H9 (cell line): ENCODE measurements at regions not wholly inside any gene's neighbourhood (a gene's known extent, or its start where the extent isn't known, plus 50 kb on each side); places are given as distances from the start of the nearest gene placed in this dataset.

Experiments
- DNase-seq: peaks from one replicate; pipeline ENCODE4 v3.0.0-alpha.2; 2017
- H2AFZ ChIP-seq: one replicate; pipeline ENCODE4 v1.6.1; 2013; ENCODE audit warnings: mild to moderate bottlenecking, low read length, control low read depth, moderate library complexity
- H2AK5ac ChIP-seq: 2 replicates; pipeline ENCODE4 v1.6.1; 2013; ENCODE audit warnings: low read length, control low read depth, mixed read lengths; ENCODE audit not compliant: insufficient read length
- H2BK120ac ChIP-seq: one replicate; pipeline ENCODE4 v1.6.1; 2013; ENCODE audit warnings: low read depth, mild to moderate bottlenecking, low read length, control low read depth, inconsistent platforms; ENCODE audit not compliant: poor library complexity, severe bottlenecking
- H2BK12ac ChIP-seq: 2 replicates; pipeline ENCODE4 v1.6.1; 2013; ENCODE audit warnings: low read length, control low read depth, mixed read lengths, low read depth; ENCODE audit not compliant: insufficient read length
- H2BK15ac ChIP-seq: 2 replicates; pipeline ENCODE4 v1.6.1; 2013; ENCODE audit warnings: low read depth, low read length, control low read depth
- H2BK20ac ChIP-seq: one replicate; pipeline ENCODE4 v1.6.1; 2013; ENCODE audit warnings: low read depth, mild to moderate bottlenecking, low read length, control low read depth, inconsistent platforms; ENCODE audit not compliant: poor library complexity, severe bottlenecking
- H2BK5ac ChIP-seq: 2 replicates; pipeline ENCODE4 v1.6.1; 2013; ENCODE audit warnings: low read length, control low read depth, mixed read lengths; ENCODE audit not compliant: insufficient read length
- H3K14ac ChIP-seq: 2 replicates; pipeline ENCODE4 v1.6.1; 2013; ENCODE audit warnings: low read length, control low read depth; ENCODE audit not compliant: insufficient read depth
- H3K18ac ChIP-seq: 2 replicates; pipeline ENCODE4 v1.6.1; 2013; ENCODE audit warnings: low read depth, mild to moderate bottlenecking, mixed read lengths, low read length, control low read depth; ENCODE audit not compliant: insufficient read length
- H3K23ac ChIP-seq: 2 replicates; pipeline ENCODE4 v1.6.1; 2013; ENCODE audit warnings: low read length, control low read depth, mixed read lengths, low read depth; ENCODE audit not compliant: insufficient read length
- H3K23me2 ChIP-seq: 2 replicates; pipeline ENCODE4 v1.6.1; 2013; ENCODE audit warnings: low read depth, mild to moderate bottlenecking, mixed read lengths, low read length, control low read depth; ENCODE audit not compliant: insufficient read length, poor library complexity, severe bottlenecking
- H3K27ac ChIP-seq: 2 replicates; pipeline ENCODE4 v1.5.1; 2013; ENCODE audit warnings: low read length, control low read depth, mixed read lengths, low read depth; ENCODE audit not compliant: insufficient read length
- H3K27me3 ChIP-seq: 2 replicates; pipeline ENCODE4 v1.6.1; 2013; ENCODE audit warnings: low read length, control low read depth, inconsistent platforms; ENCODE audit not compliant: insufficient read depth
- H3K4ac ChIP-seq: 2 replicates; pipeline ENCODE4 v1.6.1; 2013; ENCODE audit warnings: low read depth, mild to moderate bottlenecking, control low read depth, inconsistent platforms, low read length, moderate library complexity
- H3K4me1 ChIP-seq: 2 replicates; pipeline ENCODE4 v1.6.1; 2013; ENCODE audit warnings: low read length, control low read depth, inconsistent platforms; ENCODE audit not compliant: insufficient read depth
- H3K4me2 ChIP-seq: 2 replicates; pipeline ENCODE4 v1.6.1; 2013; ENCODE audit warnings: low read length, control low read depth, mixed read lengths; ENCODE audit not compliant: insufficient read length, insufficient read depth
- H3K56ac ChIP-seq: 2 replicates; pipeline ENCODE4 v1.6.1; 2013; ENCODE audit warnings: low read depth, mild to moderate bottlenecking, mixed read lengths, low read length, control low read depth; ENCODE audit not compliant: insufficient read length
- H3K79me1 ChIP-seq: 2 replicates; pipeline ENCODE4 v1.6.1; 2013; ENCODE audit warnings: low read depth, mild to moderate bottlenecking, moderate library complexity, low read length, control low read depth, inconsistent platforms; ENCODE audit not compliant: insufficient read depth, poor library complexity, severe bottlenecking
- H3K79me2 ChIP-seq: 2 replicates; pipeline ENCODE4 v1.6.1; 2013; ENCODE audit warnings: low read length, control low read depth, inconsistent platforms; ENCODE audit not compliant: insufficient read depth
- H3K9ac ChIP-seq: 2 replicates; pipeline ENCODE4 v1.6.1; 2013; ENCODE audit warnings: low read length, control low read depth, mixed read lengths; ENCODE audit not compliant: insufficient read length; ENCODE audit errors: extremely low read depth
- H3K9me3 ChIP-seq: one replicate; pipeline ENCODE4 v1.6.1; 2013; ENCODE audit warnings: low read depth, low read length, inconsistent platforms; ENCODE audit not compliant: control insufficient read depth
- H3T11ph ChIP-seq: one replicate; pipeline ENCODE4 v1.6.1; 2013; ENCODE audit warnings: mild to moderate bottlenecking, low read length, control low read depth, inconsistent platforms
- H4K20me1 ChIP-seq: one replicate; pipeline ENCODE4 v1.6.1; 2013; ENCODE audit not compliant: control insufficient read depth, insufficient read length, insufficient read depth
- H4K5ac ChIP-seq: 2 replicates; pipeline ENCODE4 v1.6.1; 2013; ENCODE audit warnings: low read depth, mild to moderate bottlenecking, mixed read lengths, low read length, control low read depth; ENCODE audit not compliant: insufficient read length
- H4K8ac ChIP-seq: replicated peaks from 2 replicates; pipeline ENCODE4 v1.6.1; 2013; ENCODE audit warnings: low read length, control low read depth, mixed read lengths, low read depth; ENCODE audit not compliant: insufficient read length
- H4K91ac ChIP-seq: 2 replicates; pipeline ENCODE4 v1.6.1; 2013; ENCODE audit warnings: low read depth, mild to moderate bottlenecking, moderate library complexity, mixed read lengths, low read length, control low read depth; ENCODE audit not compliant: insufficient read length
- H3K27ac Mint-ChIP-seq, 3 experiments: 2 replicates in 2 of 3; 3 replicates in 1 of 3; pipeline ENCODE4 v1.8.0; 2020 to 2021; ENCODE audit warnings: mixed read lengths in 3 of 3, mild to moderate bottlenecking in 1 of 3, moderate library complexity in 1 of 3
- H3K27me3 Mint-ChIP-seq: 2 replicates; pipeline ENCODE4 v1.8.0; 2021; ENCODE audit warnings: low read depth, mild to moderate bottlenecking, moderate library complexity, mixed read lengths
- H3K36me3 Mint-ChIP-seq, 3 experiments: 2 replicates in 2 of 3; 3 replicates in 1 of 3; pipeline ENCODE4 v1.8.0; 2020 to 2021; ENCODE audit warnings: low read depth in 3 of 3, mixed read lengths in 3 of 3; ENCODE audit not compliant: insufficient read depth in 1 of 3
- H3K4me1 Mint-ChIP-seq, 2 experiments: 2 replicates each; pipeline ENCODE4 v1.8.0; 2020; ENCODE audit warnings: mixed read lengths in 2 of 2
- H3K4me3 Mint-ChIP-seq, 2 experiments: 2 replicates in 1 of 2; 3 replicates in 1 of 2; pipeline ENCODE4 v1.8.0; 2020 to 2021; ENCODE audit warnings: mild to moderate bottlenecking in 2 of 2, mixed read lengths in 2 of 2, moderate library complexity in 1 of 2
- H3K9me3 Mint-ChIP-seq, 2 experiments: 2 replicates in 1 of 2; 3 replicates in 1 of 2; pipeline ENCODE4 v1.8.0; 2020; ENCODE audit warnings: mild to moderate bottlenecking in 2 of 2, mixed read lengths in 2 of 2, moderate library complexity in 1 of 2
- WGBS: extraction: QIAGEN DNeasy Blood & Tissue Kit; methylation state at CpG from one replicate; pipeline ENCODE4 v1.1.7; 2013; ENCODE audit warnings: missing lambda C conversion rate, low lambda C conversion rate, mixed read lengths; ENCODE audit not compliant: insufficient read length; ENCODE audit errors: extremely low coverage; 5-methylcytosine and 5-hydroxymethylcytosine counted together
- TF ChIP-seq, protein P1 (sequence below): fragments of 200-600 bp; sonication (generic); conservative IDR thresholded peaks from 3 replicates; pipeline ENCODE4 v1.8.0; 2021; ENCODE audit warnings: antibody characterized with exemption, mild to moderate bottlenecking

DNA sequence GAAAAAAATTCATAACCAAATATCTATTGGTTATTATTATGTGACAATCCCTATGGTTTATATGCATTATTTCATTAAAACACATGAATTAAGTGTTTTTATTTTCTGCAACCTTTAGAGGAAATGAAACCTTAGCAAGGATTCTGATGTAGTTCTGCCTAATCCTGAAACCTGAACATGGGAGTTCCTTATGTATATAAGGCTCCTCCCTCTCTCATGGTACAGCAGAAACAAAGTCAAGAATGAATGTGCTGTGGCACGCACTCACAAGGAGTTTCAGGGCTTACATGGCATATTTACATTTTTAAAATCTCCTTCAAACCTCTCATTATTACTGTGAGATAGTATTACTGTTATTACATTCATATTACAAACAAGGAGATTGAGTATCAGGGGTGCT, 426.4 kb upstream of the CITED2 start:
- H2AK5ac ChIP-seq = no peak overlapping the region
- Mint-ChIP-seq H3K27me3 (no peaks in the 10 kb centered on the region), H3K36me3 (peaks cover 2 to 3% (median 3%) of the 10 kb centered on the region in 3 experiments; a peak in 2 of 7 replicates), H3K27ac (no peak overlapping the region), H3K4me1 (peaks cover 4 to 8% of the 10 kb centered on the region in 2 experiments; a peak in 3 of 4 replicates), H3K4me3 (no peak overlapping the region), H3K9me3 (peaks cover 0 to 2% of the 10 kb centered on the region in 2 experiments; a peak in 2 of 5 replicates)
- no peaks in the 10 kb centered on the region for H3K79me1 ChIP-seq
- H3K23ac ChIP-seq = no peak overlapping the region
- H3K23me2 ChIP-seq = no peaks in the 10 kb centered on the region
- H2AFZ ChIP-seq = no peak overlapping the region
- H3K9me3 ChIP-seq = no peaks in the 10 kb centered on the region
- no peak overlapping the region for H2BK15ac ChIP-seq
- no peak overlapping the region for H4K91ac ChIP-seq
- no peak overlapping the region for H3K56ac ChIP-seq
- H2BK120ac ChIP-seq = no peak overlapping the region
- no peak overlapping the region for H4K5ac ChIP-seq
- no peak overlapping the region for H3K14ac ChIP-seq
- H4K8ac ChIP-seq = no peak overlapping the region
- H2BK5ac ChIP-seq = no peak overlapping the region
- H3K27me3 ChIP-seq = no peaks in the 10 kb centered on the region
- H3K9ac ChIP-seq = no peak overlapping the region
- no peak overlapping the region for H3K4ac ChIP-seq
- H3K4me1 ChIP-seq = no peaks in the 10 kb centered on the region
- H2BK20ac ChIP-seq = no peak overlapping the region
- no peak for DNase-seq
- WGBS = no CpG with 5 or more reads among the region's 1 CpG
- H3K18ac ChIP-seq = no peak overlapping the region
- TF ChIP-seq, protein P1, sequence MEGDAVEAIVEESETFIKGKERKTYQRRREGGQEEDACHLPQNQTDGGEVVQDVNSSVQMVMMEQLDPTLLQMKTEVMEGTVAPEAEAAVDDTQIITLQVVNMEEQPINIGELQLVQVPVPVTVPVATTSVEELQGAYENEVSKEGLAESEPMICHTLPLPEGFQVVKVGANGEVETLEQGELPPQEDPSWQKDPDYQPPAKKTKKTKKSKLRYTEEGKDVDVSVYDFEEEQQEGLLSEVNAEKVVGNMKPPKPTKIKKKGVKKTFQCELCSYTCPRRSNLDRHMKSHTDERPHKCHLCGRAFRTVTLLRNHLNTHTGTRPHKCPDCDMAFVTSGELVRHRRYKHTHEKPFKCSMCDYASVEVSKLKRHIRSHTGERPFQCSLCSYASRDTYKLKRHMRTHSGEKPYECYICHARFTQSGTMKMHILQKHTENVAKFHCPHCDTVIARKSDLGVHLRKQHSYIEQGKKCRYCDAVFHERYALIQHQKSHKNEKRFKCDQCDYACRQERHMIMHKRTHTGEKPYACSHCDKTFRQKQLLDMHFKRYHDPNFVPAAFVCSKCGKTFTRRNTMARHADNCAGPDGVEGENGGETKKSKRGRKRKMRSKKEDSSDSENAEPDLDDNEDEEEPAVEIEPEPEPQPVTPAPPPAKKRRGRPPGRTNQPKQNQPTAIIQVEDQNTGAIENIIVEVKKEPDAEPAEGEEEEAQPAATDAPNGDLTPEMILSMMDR = no peak
- no peak overlapping the region for H3K4me2 ChIP-seq
- H2BK12ac ChIP-seq = no peak overlapping the region
- H3K79me2 ChIP-seq = no peaks in the 10 kb centered on the region
- no peak overlapping the region for H3K27ac ChIP-seq
- H4K20me1 ChIP-seq = no peaks in the 10 kb centered on the region
- no peak overlapping the region for H3T11ph ChIP-seq
